Thoracic aorta (tissue), 2 donors: ENCODE measurements at regions not wholly inside any gene's neighbourhood (a gene's known extent, or its start where the extent isn't known, plus 50 kb on each side); places are given as distances from the start of the nearest gene placed in this dataset.

Source experiments
- ATAC-seq: fragments of 150-250 bp; one replicate; pipeline ENCODE4 v1.8.0; 2017; ENCODE audit warnings: low read depth; ENCODE audit not compliant: insufficient number of reproducible peaks, low FRiP score
- DNase-seq: peaks from one replicate; pipeline ENCODE4 v3.0.0-alpha.2; 2020; ENCODE audit warnings: low spot score
- H3K27ac ChIP-seq, 2 donors: fragments of 200-600 bp; sonication (generic); 1 replicate in 1 of 2; 2 replicates in 1 of 2; pipeline ENCODE4 v1.5.1; 2016; ENCODE audit warnings: mild to moderate bottlenecking in 2 of 2, moderate library complexity in 2 of 2
- H3K27me3 ChIP-seq: fragments of 200-600 bp; sonication (generic); replicated peaks from 2 replicates; pipeline ENCODE4 v1.6.0; 2016; ENCODE audit warnings: mild to moderate bottlenecking; ENCODE audit not compliant: insufficient read depth
- H3K36me3 ChIP-seq: fragments of 200-600 bp; sonication (generic); one replicate; pipeline ENCODE4 v1.5.1; 2016
- H3K4me1 ChIP-seq, 2 donors: fragments of 200-600 bp; sonication (generic); 1 replicate in 1 of 2; 2 replicates in 1 of 2; pipeline versions ENCODE4 v1.5.1 to v1.6.0; 2016; ENCODE audit warnings: low read depth in 2 of 2, mild to moderate bottlenecking in 1 of 2; ENCODE audit not compliant: control insufficient read depth in 1 of 2
- H3K4me3 ChIP-seq: fragments of 200-600 bp; sonication (generic); 2 replicates; pipeline ENCODE4 v1.5.1; 2016; ENCODE audit warnings: mild to moderate bottlenecking
- H3K9me3 ChIP-seq: fragments of 200-600 bp; sonication (generic); 2 replicates; pipeline ENCODE4 v1.5.1; 2016
- CTCF ChIP-seq: fragments of 200-600 bp; sonication (generic); IDR thresholded peaks from one replicate; pipeline ENCODE4 v1.5.1; 2019; ENCODE audit warnings: antibody characterized with exemption

DNA sequence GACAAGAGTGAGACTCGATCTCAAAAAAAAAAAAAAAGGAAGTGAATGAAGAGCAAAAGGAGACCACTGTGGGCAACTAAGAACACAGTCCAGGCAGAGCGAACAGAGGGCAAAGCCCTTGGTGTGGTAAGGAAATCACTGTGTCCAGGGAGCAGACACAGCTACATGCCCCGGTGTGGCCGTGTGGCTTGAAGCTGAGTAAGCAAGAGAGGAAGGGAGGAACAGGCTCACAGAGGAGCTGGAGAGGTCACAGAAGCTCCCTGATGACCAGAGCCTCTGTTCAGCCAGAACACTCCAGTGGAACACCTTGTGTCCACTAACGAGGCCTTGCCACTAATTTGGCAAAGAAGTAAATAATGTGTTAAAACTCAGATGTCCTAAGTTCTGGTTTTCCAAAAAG lies 60.6 kb upstream of the GATA2 start:
- no peak for DNase-seq
- H3K36me3 ChIP-seq: no peaks in the 10 kb centered on the region
- ATAC-seq: no peak

DNA sequence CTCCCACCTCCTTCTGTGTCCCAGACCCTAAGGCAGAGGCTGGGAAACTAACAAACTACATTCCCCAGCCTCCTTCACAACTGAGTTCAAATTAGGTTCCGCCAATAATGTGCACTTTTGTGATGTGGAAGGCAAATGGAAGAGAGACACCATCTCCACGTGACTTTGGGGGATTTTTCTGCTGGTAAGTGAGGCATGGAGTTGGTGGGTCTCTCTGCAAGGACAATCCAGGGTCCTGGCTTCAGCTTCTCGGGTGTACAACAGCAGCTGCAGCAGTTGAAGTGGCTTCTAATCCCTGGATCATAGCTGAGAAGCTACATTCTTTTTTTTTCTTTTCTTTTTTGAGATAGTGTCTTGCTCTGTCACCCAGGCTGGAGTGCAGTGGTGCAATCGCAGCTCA lies 58.9 kb upstream of the GATA2 start:
- H3K27me3 ChIP-seq: no peaks in the 10 kb centered on the region
- H3K4me1 ChIP-seq: peaks cover 0 to 10% of the 10 kb centered on the region in 2 donors
- no peak overlapping the region for H3K4me3 ChIP-seq
- no peaks in the 10 kb centered on the region for H3K36me3 ChIP-seq
- DNase-seq (no peak), ATAC-seq (no peak)
- H3K27ac ChIP-seq: no peak overlapping the region
- no peaks in the 10 kb centered on the region for H3K9me3 ChIP-seq
- TF ChIP-seq CTCF: no peak

More for the DNA sequence above, 60.6 kb upstream of the GATA2 start:
- Histone ChIP-seq H3K4me3 (no peak overlapping the region), H3K27ac (no peak overlapping the region), H3K4me1 (peaks cover 0 to 10% of the 10 kb centered on the region in 2 donors), H3K9me3 (no peaks in the 10 kb centered on the region), H3K27me3 (no peaks in the 10 kb centered on the region)
- no peak for TF ChIP-seq CTCF

DNA sequence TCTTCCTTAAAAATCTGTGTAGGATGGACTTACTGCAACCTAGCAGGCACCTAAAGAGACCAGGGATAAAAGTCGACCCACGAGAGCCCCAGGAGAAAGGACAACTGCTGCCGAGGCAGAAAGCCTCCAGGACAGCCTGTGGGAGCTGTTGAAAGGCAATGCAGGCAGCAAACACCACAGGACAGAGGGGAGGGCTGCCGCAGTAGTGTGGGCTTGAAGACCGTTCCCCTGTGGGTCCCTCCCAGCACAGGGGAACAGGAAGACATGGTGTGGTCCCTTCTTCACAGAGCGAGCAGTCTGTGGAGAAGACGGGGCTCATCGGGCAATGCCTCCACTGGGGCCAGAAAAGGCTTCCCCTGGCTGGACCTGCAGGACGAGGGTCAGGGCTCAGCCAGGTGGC lies 58.5 kb upstream of the GATA2 start:
- H3K36me3 ChIP-seq: no peaks in the 10 kb centered on the region
- DNase-seq: no peak
- no peak for TF ChIP-seq CTCF
- H3K9me3 ChIP-seq: no peaks in the 10 kb centered on the region
- H3K27ac ChIP-seq: no peak overlapping the region
- H3K4me3 ChIP-seq: no peak overlapping the region
- no peaks in the 10 kb centered on the region for H3K27me3 ChIP-seq
- H3K4me1 ChIP-seq: peaks cover 0 to 10% of the 10 kb centered on the region in 2 donors
- ATAC-seq: no peak

- no peak overlapping the region for H3K27ac ChIP-seq
- peaks cover 0 to 10% of the 10 kb centered on the region in 2 donors for H3K4me1 ChIP-seq
- H3K4me3 ChIP-seq: no peak overlapping the region
- ATAC-seq (no peak), DNase-seq (no peak)
- no peaks in the 10 kb centered on the region for H3K9me3 ChIP-seq
- no peak for TF ChIP-seq CTCF
- H3K27me3 ChIP-seq: no peaks in the 10 kb centered on the region
- H3K36me3 ChIP-seq: no peaks in the 10 kb centered on the region
These were observed 57.6 kb upstream of the GATA2 start for GRCh38 chr3:128550471-128551126.

GRCh38 chr3:128550113-128550440 lies 57.1 kb upstream of the GATA2 start:
- Histone ChIP-seq H3K4me3 (no peak overlapping the region), H3K27me3 (no peaks in the 10 kb centered on the region), H3K9me3 (no peaks in the 10 kb centered on the region), H3K27ac (peak overlapping the region in 1 of 2 donors; percentile 36), H3K4me1 (peaks cover 0 to 10% of the 10 kb centered on the region in 2 donors), H3K36me3 (no peaks in the 10 kb centered on the region)
- no peak for TF ChIP-seq CTCF
- DNase-seq (no peak), ATAC-seq (no peak)
